K562 (cell line): ENCODE measurements at regions not wholly inside any gene's neighbourhood (a gene's known extent, or its start where the extent isn't known, plus 50 kb on each side); places are given as distances from the start of the nearest gene placed in this dataset.

Experiments used
- ATAC-seq: fragments of 200-7000 bp; cut with Tn5 transposase; 3 replicates; pipeline ENCODE4 v1.9.1; 2020; ENCODE audit warnings: moderate library complexity
- BruUV-seq: library from RNA; stranded (reverse); fragments of 400-500 nt; replicated peaks from 2 replicates; lab custom pipeline; 2021; lab: Mats Ljungman, UMichigan
- CTCF ChIA-PET: fragments of 300-600 bp; formaldehyde crosslinking; extraction: SDS; loops from one replicate; lab custom pipeline; 2021; ENCODE audit warnings: low intra/inter-chr PET ratio; lab: Yijun Ruan, JAX
- POLR2A ChIA-PET: fragments of 300-600, 350-650 bp; sonication (Branson Sonifier 250); formaldehyde crosslinking; extraction: SDS; loops from one replicate; lab custom pipeline; 2021; ENCODE audit warnings: antibody characterized with exemption, inconsistent platforms; lab: Yijun Ruan, JAX
- DNase-seq, 4 experiments: peaks; one replicate each; pipeline versions ENCODE4 v3.0.0 to v3.0.0-alpha.2; 2011 to 2018; ENCODE audit warnings: low spot score in 3 of 4, mixed read lengths in 3 of 4; ENCODE audit errors: extremely low read depth in 1 of 4
- FAIRE-seq: peaks from 2 replicates; lab custom pipeline; 2011; peaks lifted over from hg19 to GRCh38; lab: Jason Lieb, UNC
- H2AFZ ChIP-seq: 2 replicates; pipeline ENCODE4 v1.6.0; 2011; ENCODE audit warnings: low read depth, low read length, control low read depth, inconsistent platforms
- H3K27ac ChIP-seq: fragments of 200-600 bp; 3 replicates; pipeline ENCODE4 v1.8.0; 2011; ENCODE audit warnings: low read depth, mild to moderate bottlenecking, control low read depth, inconsistent platforms, low read length, moderate library complexity, mixed read lengths; ENCODE audit errors: extremely low read depth
- H3K27me3 ChIP-seq, 2 experiments: fragments of 300-600 bp in 1 of 2; 2 replicates in 1 of 2; 3 replicates in 1 of 2; pipeline versions ENCODE4 v1.6.0 to v1.8.0; 2011; ENCODE audit warnings: inconsistent platforms in 2 of 2, low read length in 2 of 2, mild to moderate bottlenecking in 1 of 2, mixed read lengths in 1 of 2, moderate library complexity in 1 of 2; ENCODE audit not compliant: control insufficient read depth in 2 of 2, insufficient read depth in 2 of 2
- H3K36me3 ChIP-seq: fragments of 300-600 bp; 3 replicates; pipeline ENCODE4 v1.8.0; 2011; ENCODE audit warnings: mild to moderate bottlenecking, low read length, inconsistent platforms; ENCODE audit not compliant: control insufficient read depth, insufficient read depth
- H3K4me1 ChIP-seq, 2 experiments: fragments of 200-600 bp in 1 of 2; replicated peaks in 1 of 2; 2 replicates in 1 of 2; 3 replicates in 1 of 2; pipeline versions ENCODE4 v1.5.1 to v1.8.0; 2011; ENCODE audit warnings: inconsistent platforms in 2 of 2, low read length in 2 of 2, mild to moderate bottlenecking in 1 of 2, mixed read lengths in 1 of 2, moderate library complexity in 1 of 2; ENCODE audit not compliant: control insufficient read depth in 2 of 2, insufficient read depth in 2 of 2
- H3K4me2 ChIP-seq: 2 replicates; pipeline ENCODE4 v1.6.1; 2011; ENCODE audit warnings: low read length, control low read depth, inconsistent platforms, mixed read lengths; ENCODE audit not compliant: insufficient read depth
- H3K4me3 ChIP-seq: fragments of 200-600 bp; sonication (generic), shearing (Covaris generic); 2 replicates; pipeline ENCODE4 v1.5.1; 2016; ENCODE audit warnings: control low read depth, inconsistent platforms
- H3K79me2 ChIP-seq: fragments of 200-600 bp; 3 replicates; pipeline ENCODE4 v1.8.0; 2011; ENCODE audit warnings: low read length, inconsistent platforms; ENCODE audit not compliant: control insufficient read depth, insufficient read depth
- H3K9ac ChIP-seq, 2 experiments: 2 replicates each; pipeline versions ENCODE4 v1.6.0 to v1.6.1; 2011; ENCODE audit warnings: low read depth in 2 of 2, low read length in 2 of 2, control low read depth in 1 of 2, inconsistent platforms in 1 of 2, mild to moderate bottlenecking in 1 of 2, mixed read lengths in 1 of 2; ENCODE audit not compliant: insufficient read depth in 1 of 2
- H3K9me1 ChIP-seq: one replicate; pipeline ENCODE4 v1.6.0; 2011; ENCODE audit warnings: inconsistent platforms, mild to moderate bottlenecking, low read length, moderate library complexity; ENCODE audit not compliant: control insufficient read depth, insufficient read depth
- H3K9me3 ChIP-seq: replicated peaks from 2 replicates; pipeline ENCODE4 v1.5.1; 2011; ENCODE audit warnings: low read depth, low read length, inconsistent platforms; ENCODE audit not compliant: control insufficient read depth, insufficient read depth
- H4K20me1 ChIP-seq: replicated peaks from 2 replicates; pipeline ENCODE4 v1.6.1; 2011; ENCODE audit warnings: low read length, inconsistent platforms, mixed read lengths; ENCODE audit not compliant: control insufficient read depth, insufficient read depth
- FOXK2 ChIP-seq, 2 experiments: fragments of 450-650 bp; IDR thresholded peaks in 1 of 2; conservative IDR thresholded peaks in 1 of 2; 2 replicates each; pipeline ENCODE4 v1.6.1; 2016; ENCODE audit warnings: low read depth in 2 of 2, mild to moderate bottlenecking in 1 of 2
- GABPA ChIP-seq: fragments of 200-800 bp; sonication (Bioruptor generic); conservative IDR thresholded peaks from 2 replicates; pipeline ENCODE4 v1.6.1; 2016; ENCODE audit warnings: low read depth, missing genetic modification characterization, missing compliant biosample characterization
- HCFC1 ChIP-seq: IDR thresholded peaks from 2 replicates; pipeline ENCODE4 v1.6.1; 2012; ENCODE audit warnings: low read depth, low read length, improper control_type of control experiment
- U2AF1 ChIP-seq: fragments of 200-400 bp; formaldehyde crosslinking; optimal IDR thresholded peaks from 2 replicates; pipeline ENCODE3; 2017; ENCODE audit warnings: mild to moderate bottlenecking, low read depth, low read length, moderate library complexity
- WGBS: fragments of 100-300 bp; shearing (Covaris generic); methylation state at CpG from one replicate; pipeline ENCODE4 v1.1.6; 2016; ENCODE audit warnings: low coverage, mixed read lengths; ENCODE audit not compliant: insufficient coverage; ENCODE audit errors: missing lambda C conversion rate; 5-methylcytosine and 5-hydroxymethylcytosine counted together
- in situ Hi-C: fragments of 300-500 bp; cut with MboI; formaldehyde crosslinking; loops from 4 replicates; pipeline ENCODE4 v1.15.0; 2018; ENCODE audit warnings: inconsistent platforms, mixed read lengths
- intact Hi-C: fragments of 100-400 bp; cut with micrococcal nuclease; formaldehyde crosslinking; loops from 2 replicates; pipeline ENCODE4 v1.14.2; 2022
- TF ChIP-seq, protein P1 (sequence below): fragments of 250-450 bp; sonication (Bioruptor Pico); IDR thresholded peaks from 2 replicates; pipeline ENCODE4 v1.9.0; 2021; ENCODE audit warnings: mild to moderate bottlenecking, inconsistent platforms

GRCh38 chr9:104429031-104429546 lies 75.0 kb upstream of the OR13F1 start (continued):
- TF ChIP-seq, protein P1, sequence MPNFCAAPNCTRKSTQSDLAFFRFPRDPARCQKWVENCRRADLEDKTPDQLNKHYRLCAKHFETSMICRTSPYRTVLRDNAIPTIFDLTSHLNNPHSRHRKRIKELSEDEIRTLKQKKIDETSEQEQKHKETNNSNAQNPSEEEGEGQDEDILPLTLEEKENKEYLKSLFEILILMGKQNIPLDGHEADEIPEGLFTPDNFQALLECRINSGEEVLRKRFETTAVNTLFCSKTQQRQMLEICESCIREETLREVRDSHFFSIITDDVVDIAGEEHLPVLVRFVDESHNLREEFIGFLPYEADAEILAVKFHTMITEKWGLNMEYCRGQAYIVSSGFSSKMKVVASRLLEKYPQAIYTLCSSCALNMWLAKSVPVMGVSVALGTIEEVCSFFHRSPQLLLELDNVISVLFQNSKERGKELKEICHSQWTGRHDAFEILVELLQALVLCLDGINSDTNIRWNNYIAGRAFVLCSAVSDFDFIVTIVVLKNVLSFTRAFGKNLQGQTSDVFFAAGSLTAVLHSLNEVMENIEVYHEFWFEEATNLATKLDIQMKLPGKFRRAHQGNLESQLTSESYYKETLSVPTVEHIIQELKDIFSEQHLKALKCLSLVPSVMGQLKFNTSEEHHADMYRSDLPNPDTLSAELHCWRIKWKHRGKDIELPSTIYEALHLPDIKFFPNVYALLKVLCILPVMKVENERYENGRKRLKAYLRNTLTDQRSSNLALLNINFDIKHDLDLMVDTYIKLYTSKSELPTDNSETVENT (CRISPR knock-in tag) = no peak

GRCh38 chr9:104435059-104435458 lies 69.0 kb upstream of the OR13F1 start:
- 0% methylated on average over 4 of the region's 4 CpGs for WGBS
- no peak for FAIRE-seq
- POLR2A ChIA-PET = no interaction called here

More at GRCh38 chr9:104435059-104435458, 69.0 kb upstream of the OR13F1 start:
- H3K79me2 ChIP-seq = no peaks in the 10 kb centered on the region
- CTCF ChIA-PET = no interaction called here
- H3K36me3 ChIP-seq = no peaks in the 10 kb centered on the region
- no peaks in the 10 kb centered on the region for H4K20me1 ChIP-seq
- no peak overlapping the region for H3K27ac ChIP-seq
- no peaks in the 10 kb centered on the region for H3K9me1 ChIP-seq
- no peak for TF ChIP-seq U2AF1
- TF ChIP-seq FOXK2 (conservative IDR thresholded peaks at IDR 0.05 in 1 of 2, IDR thresholded peaks at IDR 0.05 in 1 of 2; ENCODE audit: low read depth in 2 of 2) = no peak
- no peak for TF ChIP-seq GABPA (tag)
- TF ChIP-seq HCFC1 = no peak
- no peaks in the 10 kb centered on the region for H3K9me3 ChIP-seq
- BruUV-seq = no TSS peak
- ATAC-seq = no peak
- intact Hi-C loops (no loop called here), in situ Hi-C loops (no loop called here)
- H3K4me2 ChIP-seq = no peak overlapping the region
- no peak overlapping the region for H3K4me3 ChIP-seq
- H2AFZ ChIP-seq = no peak overlapping the region
- no peak overlapping the region for H3K9ac ChIP-seq
- no peak for DNase-seq
- no peaks in the 10 kb centered on the region for H3K27me3 ChIP-seq
- no peaks in the 10 kb centered on the region for H3K4me1 ChIP-seq
